ENCODE measurements at regions not wholly inside any gene's neighbourhood (a gene's known extent, or its start where the extent isn't known, plus 50 kb on each side); places are given as distances from the start of the nearest gene placed in this dataset.

DNA sequence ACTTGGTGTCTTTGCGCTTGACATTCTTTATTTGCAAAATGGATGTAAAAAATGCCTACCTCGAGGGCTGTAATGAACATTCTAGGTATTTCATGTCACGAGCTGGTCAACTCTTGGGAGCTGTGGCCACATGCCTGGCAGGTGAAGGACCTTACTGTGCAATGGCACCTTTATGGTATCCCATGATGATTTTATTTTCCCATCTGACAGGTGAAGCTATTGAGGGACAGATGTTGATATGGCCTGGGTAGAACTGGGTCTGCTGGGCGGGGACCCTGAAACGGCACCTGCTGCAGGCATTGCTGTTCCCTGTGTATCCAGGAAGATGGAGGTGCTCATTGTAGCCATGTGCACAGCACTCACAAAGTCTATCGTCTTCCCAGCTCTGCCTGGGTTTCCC lies 332.2 kb downstream of the TEX29 start:
- Histone ChIP-seq H3K9me3 (ENCODE audit: control insufficient read depth in 2 of 2, insufficient read depth in 1 of 2, low read depth in 1 of 2, low read length in 1 of 2) (no peaks in the 10 kb centered on the region), H3K27me3 (ENCODE audit: control insufficient read depth in 1 of 2, insufficient read depth in 2 of 2, low read length in 2 of 2) (peaks cover 0 to 4% of the 10 kb centered on the region in 2 donors), H3K27ac (ENCODE audit: low read depth in 2 of 2, low read length in 1 of 2) (no peak overlapping the region), H3K36me3 (ENCODE audit: control insufficient read depth in 2 of 2, insufficient read depth in 2 of 2, low read length in 1 of 2) (no peaks in the 10 kb centered on the region), H3K4me1 (ENCODE audit: control insufficient read depth in 2 of 2, insufficient read depth in 2 of 2, low read length in 1 of 2) (no peaks in the 10 kb centered on the region), H3K4me3 (ENCODE audit: low read depth in 1 of 2, low read length in 2 of 2) (no peak overlapping the region)
- WGBS, 2 donors = 82 to 85% methylated on average over 6 of the region's 6 CpGs

DNA sequence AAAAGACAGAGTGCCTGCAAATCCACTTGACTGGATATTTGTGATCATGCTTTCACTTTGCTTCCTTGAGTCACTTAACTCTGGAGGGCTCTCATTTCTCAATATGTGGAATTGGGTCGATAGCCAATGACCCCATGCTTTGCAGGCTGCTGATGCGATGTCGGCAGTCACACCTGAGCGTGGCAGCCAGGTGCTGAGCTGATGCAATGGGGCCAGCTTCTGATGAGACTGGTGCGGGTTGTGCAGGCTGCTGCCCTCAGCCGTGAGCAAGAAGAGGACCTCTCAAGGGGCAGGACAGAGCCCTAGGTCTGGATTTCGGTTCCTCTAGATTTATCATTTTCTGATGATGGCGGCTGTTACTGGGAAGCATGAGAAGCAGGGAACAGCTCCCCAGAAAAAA lies 334.1 kb downstream of the TEX29 start:
- Histone ChIP-seq H3K4me3 (ENCODE audit: low read depth in 1 of 2, low read length in 2 of 2) (no peak overlapping the region), H3K4me1 (ENCODE audit: control insufficient read depth in 2 of 2, insufficient read depth in 2 of 2, low read length in 1 of 2) (no peaks in the 10 kb centered on the region), H3K27me3 (ENCODE audit: control insufficient read depth in 1 of 2, insufficient read depth in 2 of 2, low read length in 2 of 2) (peaks cover 0 to 4% of the 10 kb centered on the region in 2 donors), H3K27ac (ENCODE audit: low read depth in 2 of 2, low read length in 1 of 2) (no peak overlapping the region), H3K9me3 (ENCODE audit: control insufficient read depth in 2 of 2, insufficient read depth in 1 of 2, low read depth in 1 of 2, low read length in 1 of 2) (no peaks in the 10 kb centered on the region), H3K36me3 (ENCODE audit: control insufficient read depth in 2 of 2, insufficient read depth in 2 of 2, low read length in 1 of 2) (no peaks in the 10 kb centered on the region)
- WGBS, 2 donors = 88 to 91% methylated on average over 8 of the region's 8 CpGs

GRCh38 chr13:111656439-111656838 lies 336.0 kb downstream of the TEX29 start:
- 86 to 89% methylated on average over 19 of the region's 19 CpGs for WGBS, 2 donors
- H3K27me3 ChIP-seq (ENCODE audit: control insufficient read depth in 1 of 2, insufficient read depth in 2 of 2, low read length in 2 of 2) = peaks cover 0 to 4% of the 10 kb centered on the region in 2 donors
- H3K4me1 ChIP-seq (ENCODE audit: control insufficient read depth in 2 of 2, insufficient read depth in 2 of 2, low read length in 1 of 2) = no peaks in the 10 kb centered on the region

GRCh38 chr13:111657013-111657412 lies 336.6 kb downstream of the TEX29 start:
- WGBS, 2 donors = 58 to 69% methylated on average over 5 of the region's 5 CpGs
- H3K36me3 ChIP-seq (ENCODE audit: control insufficient read depth in 2 of 2, insufficient read depth in 2 of 2, low read length in 1 of 2) = no peaks in the 10 kb centered on the region
- H3K27ac ChIP-seq (ENCODE audit: low read depth in 2 of 2, low read length in 1 of 2) = no peak overlapping the region
- H3K9me3 ChIP-seq (ENCODE audit: control insufficient read depth in 2 of 2, insufficient read depth in 1 of 2, low read depth in 1 of 2, low read length in 1 of 2) = no peaks in the 10 kb centered on the region
- H3K27me3 ChIP-seq (ENCODE audit: control insufficient read depth in 1 of 2, insufficient read depth in 2 of 2, low read length in 2 of 2) = peaks cover 0 to 4% of the 10 kb centered on the region in 2 donors
- H3K4me3 ChIP-seq (ENCODE audit: low read depth in 1 of 2, low read length in 2 of 2) = no peak overlapping the region
- no peaks in the 10 kb centered on the region for H3K4me1 ChIP-seq (ENCODE audit: control insufficient read depth in 2 of 2, insufficient read depth in 2 of 2, low read length in 1 of 2)

More at GRCh38 chr13:111656439-111656838, 336.0 kb downstream of the TEX29 start:
- H3K9me3 ChIP-seq (ENCODE audit: control insufficient read depth in 2 of 2, insufficient read depth in 1 of 2, low read depth in 1 of 2, low read length in 1 of 2) = no peaks in the 10 kb centered on the region
- H3K27ac ChIP-seq (ENCODE audit: low read depth in 2 of 2, low read length in 1 of 2) = no peak overlapping the region
- no peaks in the 10 kb centered on the region for H3K36me3 ChIP-seq (ENCODE audit: control insufficient read depth in 2 of 2, insufficient read depth in 2 of 2, low read length in 1 of 2)
- H3K4me3 ChIP-seq (ENCODE audit: low read depth in 1 of 2, low read length in 2 of 2) = no peak overlapping the region

DNA sequence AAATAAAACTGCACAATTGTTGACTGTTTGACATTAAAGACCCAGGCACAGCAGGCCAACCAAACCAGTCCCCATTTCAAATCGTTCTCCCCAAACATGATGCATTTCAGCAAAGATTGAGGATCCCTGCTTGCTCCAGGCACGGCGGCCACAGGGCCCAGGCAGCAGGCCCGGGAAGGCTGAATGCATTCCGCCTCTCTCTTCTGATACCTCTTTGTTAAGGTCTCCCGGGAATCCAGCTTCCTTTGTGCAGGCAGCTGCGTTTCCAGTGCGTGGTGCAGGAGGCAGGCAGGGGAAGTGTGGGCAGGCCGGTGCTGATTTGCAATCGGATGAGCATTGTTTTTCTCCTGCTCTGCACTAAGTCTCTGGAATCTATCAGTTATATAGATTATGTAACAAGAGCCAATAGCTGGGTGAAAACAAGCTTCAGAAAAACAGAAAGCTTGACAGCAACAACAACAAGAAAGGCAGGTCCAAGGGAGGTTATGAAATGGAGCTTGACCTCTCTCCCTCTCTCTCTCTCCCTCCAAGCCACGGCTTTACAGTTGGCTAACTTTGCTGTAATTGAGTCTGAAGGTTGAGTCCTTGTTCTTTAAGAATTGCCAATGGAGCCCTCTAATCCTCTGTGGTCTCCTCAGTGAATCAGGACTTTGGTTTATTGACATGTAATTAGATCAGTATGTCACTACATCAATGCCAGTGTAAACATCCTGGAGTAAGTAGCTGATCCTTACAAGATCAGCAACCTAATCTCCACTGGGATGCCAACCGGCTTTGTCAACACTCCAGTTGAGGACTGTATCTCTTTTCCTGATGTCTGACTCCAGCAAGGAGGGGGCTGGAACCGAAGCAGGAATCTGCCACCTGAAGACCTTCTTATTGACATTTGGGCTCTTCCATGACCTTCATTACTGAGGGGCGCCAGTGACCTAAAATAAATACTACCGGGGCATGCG lies 338.0 kb downstream of the TEX29 start:
- no peak overlapping the region for H3K27ac ChIP-seq (ENCODE audit: low read depth in 2 of 2, low read length in 1 of 2)
- WGBS, 2 donors = 45 to 53% methylated on average over 16 of the region's 16 CpGs
- no peaks in the 10 kb centered on the region for H3K27me3 ChIP-seq (ENCODE audit: control insufficient read depth in 1 of 2, insufficient read depth in 2 of 2, low read length in 2 of 2)
- H3K4me1 ChIP-seq (ENCODE audit: control insufficient read depth in 2 of 2, insufficient read depth in 2 of 2, low read length in 1 of 2) = no peaks in the 10 kb centered on the region
- no peaks in the 10 kb centered on the region for H3K9me3 ChIP-seq (ENCODE audit: control insufficient read depth in 2 of 2, insufficient read depth in 1 of 2, low read depth in 1 of 2, low read length in 1 of 2)
- no peak overlapping the region for H3K4me3 ChIP-seq (ENCODE audit: low read depth in 1 of 2, low read length in 2 of 2)
- H3K36me3 ChIP-seq (ENCODE audit: control insufficient read depth in 2 of 2, insufficient read depth in 2 of 2, low read length in 1 of 2) = no peaks in the 10 kb centered on the region

GRCh38 chr13:111659219-111659775 lies 338.9 kb downstream of the TEX29 start:
- no peaks in the 10 kb centered on the region for H3K36me3 ChIP-seq (ENCODE audit: control insufficient read depth in 2 of 2, insufficient read depth in 2 of 2, low read length in 1 of 2)
- H3K4me3 ChIP-seq (ENCODE audit: low read depth in 1 of 2, low read length in 2 of 2) = no peak overlapping the region
- H3K4me1 ChIP-seq (ENCODE audit: control insufficient read depth in 2 of 2, insufficient read depth in 2 of 2, low read length in 1 of 2) = no peaks in the 10 kb centered on the region
- 80 to 84% methylated on average over 9 of the region's 9 CpGs for WGBS, 2 donors
- no peaks in the 10 kb centered on the region for H3K27me3 ChIP-seq (ENCODE audit: control insufficient read depth in 1 of 2, insufficient read depth in 2 of 2, low read length in 2 of 2)
- no peak overlapping the region for H3K27ac ChIP-seq (ENCODE audit: low read depth in 2 of 2, low read length in 1 of 2)
- no peaks in the 10 kb centered on the region for H3K9me3 ChIP-seq (ENCODE audit: control insufficient read depth in 2 of 2, insufficient read depth in 1 of 2, low read depth in 1 of 2, low read length in 1 of 2)

DNA sequence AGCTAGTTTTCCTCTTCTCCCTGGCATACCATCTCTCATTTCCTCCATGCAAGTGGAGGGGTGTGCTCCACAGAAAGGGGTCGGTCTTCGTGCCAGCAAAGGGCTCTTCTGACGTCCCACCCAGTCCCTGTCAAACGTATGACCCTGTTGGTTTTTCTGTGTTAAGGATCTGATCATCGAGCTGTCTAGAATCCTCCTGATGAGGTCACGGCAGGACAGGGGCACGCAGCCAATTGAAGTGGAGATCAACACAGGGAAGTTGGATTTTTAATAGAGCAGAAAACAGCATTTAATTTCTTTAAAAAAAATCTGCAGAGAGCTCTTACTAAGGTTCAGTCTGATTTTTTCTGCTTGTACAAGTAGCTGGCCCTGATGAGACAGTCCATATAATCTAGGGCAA lies 339.4 kb downstream of the TEX29 start:
- H3K9me3 ChIP-seq (ENCODE audit: control insufficient read depth in 2 of 2, insufficient read depth in 1 of 2, low read depth in 1 of 2, low read length in 1 of 2) = no peaks in the 10 kb centered on the region
- H3K27ac ChIP-seq (ENCODE audit: low read depth in 2 of 2, low read length in 1 of 2) = no peak overlapping the region
- 74% methylated on average over 7 of the region's 7 CpGs for WGBS, 2 donors
- no peaks in the 10 kb centered on the region for H3K27me3 ChIP-seq (ENCODE audit: control insufficient read depth in 1 of 2, insufficient read depth in 2 of 2, low read length in 2 of 2)
- no peak overlapping the region for H3K4me3 ChIP-seq (ENCODE audit: low read depth in 1 of 2, low read length in 2 of 2)
- no peaks in the 10 kb centered on the region for H3K36me3 ChIP-seq (ENCODE audit: control insufficient read depth in 2 of 2, insufficient read depth in 2 of 2, low read length in 1 of 2)
- H3K4me1 ChIP-seq (ENCODE audit: control insufficient read depth in 2 of 2, insufficient read depth in 2 of 2, low read length in 1 of 2) = no peaks in the 10 kb centered on the region

GRCh38 chr13:111661052-111661451 lies 340.6 kb downstream of the TEX29 start:
- H3K27ac ChIP-seq (ENCODE audit: low read depth in 2 of 2, low read length in 1 of 2) = no peak overlapping the region
- 88 to 90% methylated on average over 13 of the region's 13 CpGs for WGBS, 2 donors
- no peaks in the 10 kb centered on the region for H3K4me1 ChIP-seq (ENCODE audit: control insufficient read depth in 2 of 2, insufficient read depth in 2 of 2, low read length in 1 of 2)
- no peaks in the 10 kb centered on the region for H3K9me3 ChIP-seq (ENCODE audit: control insufficient read depth in 2 of 2, insufficient read depth in 1 of 2, low read depth in 1 of 2, low read length in 1 of 2)
- H3K4me3 ChIP-seq (ENCODE audit: low read depth in 1 of 2, low read length in 2 of 2) = no peak overlapping the region
- no peaks in the 10 kb centered on the region for H3K27me3 ChIP-seq (ENCODE audit: control insufficient read depth in 1 of 2, insufficient read depth in 2 of 2, low read length in 2 of 2)
- H3K36me3 ChIP-seq (ENCODE audit: control insufficient read depth in 2 of 2, insufficient read depth in 2 of 2, low read length in 1 of 2) = no peaks in the 10 kb centered on the region

DNA sequence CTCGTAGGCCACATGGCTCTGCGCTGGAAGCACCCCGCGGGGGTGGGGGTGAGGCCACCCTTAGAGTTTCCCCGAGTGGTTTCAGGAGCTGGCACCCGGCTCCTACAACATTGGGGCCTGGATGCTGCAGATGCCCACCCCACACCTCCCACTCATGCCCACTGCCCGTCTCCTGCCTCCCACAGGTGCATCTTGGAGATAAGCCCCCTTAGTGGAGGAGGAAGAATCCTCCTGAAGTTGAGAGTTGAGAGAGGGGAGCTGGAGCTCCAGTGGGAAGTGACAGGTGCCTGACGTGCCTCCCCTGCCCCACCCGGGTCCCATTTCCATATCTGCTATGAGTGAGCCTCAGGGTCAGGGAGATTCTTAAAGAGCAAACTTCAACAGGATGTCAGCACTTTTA lies 341.3 kb downstream of the TEX29 start:
- 91% methylated on average over 9 of the region's 9 CpGs for WGBS, 2 donors
- no peak overlapping the region for H3K4me3 ChIP-seq (ENCODE audit: low read depth in 1 of 2, low read length in 2 of 2)
- no peak overlapping the region for H3K27ac ChIP-seq (ENCODE audit: low read depth in 2 of 2, low read length in 1 of 2)
- peaks cover 0 to 3% of the 10 kb centered on the region in 2 donors for H3K9me3 ChIP-seq (ENCODE audit: control insufficient read depth in 2 of 2, insufficient read depth in 1 of 2, low read depth in 1 of 2, low read length in 1 of 2)
- no peaks in the 10 kb centered on the region for H3K27me3 ChIP-seq (ENCODE audit: control insufficient read depth in 1 of 2, insufficient read depth in 2 of 2, low read length in 2 of 2)
- H3K4me1 ChIP-seq (ENCODE audit: control insufficient read depth in 2 of 2, insufficient read depth in 2 of 2, low read length in 1 of 2) = no peaks in the 10 kb centered on the region
- H3K36me3 ChIP-seq (ENCODE audit: control insufficient read depth in 2 of 2, insufficient read depth in 2 of 2, low read length in 1 of 2) = no peaks in the 10 kb centered on the region

All from esophagus (tissue), 2 donors.